ENCODE measurements at regions not wholly inside any gene's neighbourhood (a gene's known extent, or its start where the extent isn't known, plus 50 kb on each side); places are given as distances from the start of the nearest gene placed in this dataset.

- TF ChIP-seq CTCF (IDR thresholded peaks at IDR 0.05 in 2 of 3, conservative IDR thresholded peaks at IDR 0.05 in 1 of 3; ENCODE audit: control insufficient read depth in 2 of 3, extremely low read depth in 1 of 3, insufficient read depth in 1 of 3, low read depth in 3 of 3, low read length in 3 of 3) (no peak), E2F4 (IDR thresholded peaks at IDR 0.05; ENCODE audit: low read depth, low read length) (no peak), USF2 (IDR thresholded peaks at IDR 0.05; ENCODE audit: borderline replicate concordance, low read depth, low read length) (no peak), POLR2AphosphoS5 (IDR thresholded peaks at IDR 0.05; ENCODE audit: low read length) (no peak), EGR1 (IDR thresholded peaks at IDR 0.05; ENCODE audit: borderline replicate concordance in 1 of 2, low read depth in 2 of 2, low read length in 2 of 2) (no peak), RFX5 (IDR thresholded peaks at IDR 0.05; ENCODE audit: low read depth, low read length) (no peak), NBN (IDR thresholded peaks at IDR 0.05) (no peak), MXI1 (IDR thresholded peaks at IDR 0.05; ENCODE audit: low read depth, low read length) (no peak), NFYB (IDR thresholded peaks at IDR 0.05; ENCODE audit: insufficient read depth, low read depth, low read length) (no peak), SPI1 (IDR thresholded peaks at IDR 0.05; ENCODE audit: borderline replicate concordance, insufficient read depth, low read depth, low read length) (no peak)
Measured at GRCh38 chr5:133839721-133840120, 128.7 kb downstream of the C5orf15 start.
